Lung (tissue), 11 donors: ENCODE measurements at regions not wholly inside any gene's neighbourhood (a gene's known extent, or its start where the extent isn't known, plus 50 kb on each side); places are given as distances from the start of the nearest gene placed in this dataset.

Source experiments
- ATAC-seq: fragments of 200-7000 bp; cut with Tn5 transposase; one replicate; pipeline ENCODE4 v1.9.1; 2020; ENCODE audit warnings: moderate number of reproducible peaks; ENCODE audit not compliant: insufficient read depth, low FRiP score
- DNase-seq, 3 donors: peaks; one replicate each; pipeline ENCODE4 v3.0.0-alpha.2; 2013 to 2017
- H3K27ac ChIP-seq, 2 donors: one replicate each; pipeline ENCODE4 v1.5.1; 2013; ENCODE audit warnings: mild to moderate bottlenecking in 2 of 2, moderate library complexity in 2 of 2, control low read depth in 1 of 2, inconsistent platforms in 1 of 2, low read depth in 1 of 2, low read length in 1 of 2
- H3K27me3 ChIP-seq, 3 donors: one replicate each; pipeline ENCODE4 v1.5.1; 2013; ENCODE audit warnings: low read length in 2 of 3; ENCODE audit not compliant: control insufficient read depth in 3 of 3, insufficient read depth in 3 of 3
- H3K36me3 ChIP-seq, 4 donors: one replicate each; pipeline ENCODE4 v1.5.1; 2013; ENCODE audit warnings: low read length in 4 of 4, mild to moderate bottlenecking in 1 of 4, moderate library complexity in 1 of 4; ENCODE audit not compliant: control insufficient read depth in 4 of 4, insufficient read depth in 4 of 4
- H3K4me1 ChIP-seq, 5 donors: one replicate each; pipeline ENCODE4 v1.5.1; 2013; ENCODE audit warnings: low read length in 5 of 5, mild to moderate bottlenecking in 2 of 5, moderate library complexity in 1 of 5; ENCODE audit not compliant: control insufficient read depth in 5 of 5, insufficient read depth in 5 of 5
- H3K4me3 ChIP-seq: one replicate; pipeline ENCODE4 v1.5.1; 2013; ENCODE audit warnings: mild to moderate bottlenecking, control low read depth, moderate library complexity
- H3K9ac ChIP-seq, 2 donors: one replicate each; pipeline ENCODE4 v1.5.1; 2013; ENCODE audit warnings: low read length in 2 of 2, control low read depth in 1 of 2; ENCODE audit not compliant: insufficient read depth in 1 of 2
- H3K9me3 ChIP-seq, 4 donors: one replicate each; pipeline ENCODE4 v1.5.1; 2013; ENCODE audit warnings: low read length in 3 of 4, mild to moderate bottlenecking in 1 of 4, moderate library complexity in 1 of 4; ENCODE audit not compliant: control insufficient read depth in 4 of 4, insufficient read depth in 3 of 4
- CTCF ChIP-seq: IDR thresholded peaks from 2 replicates; pipeline ENCODE4 v1.5.1; 2012; ENCODE audit warnings: mild to moderate bottlenecking; ENCODE audit errors: control extremely low read depth, extremely low read depth
- WGBS, 2 donors: extraction: QIAGEN DNeasy Blood & Tissue Kit; methylation state at CpG; one replicate each; pipeline ENCODE4 v1.1.7; 2013; 5-methylcytosine and 5-hydroxymethylcytosine counted together
- donor health status: control.
- donor health status: control.
- donor health status: Bipolar disorder and iron deficiency.
- donor health status: healthy.
- donor health status: DM: yes; HTN: yes; CAD: no.

- ATAC-seq (no peak), DNase-seq (peak in 2 of 3 donors; percentile 0 to 8)
- TF ChIP-seq CTCF, result no peak
- H3K4me3 ChIP-seq, result no peak overlapping the region
- no peaks in the 10 kb centered on the region for H3K27me3 ChIP-seq
- H3K9ac ChIP-seq, result no peak overlapping the region
- no peaks in the 10 kb centered on the region for H3K4me1 ChIP-seq
- H3K36me3 ChIP-seq, result no peaks in the 10 kb centered on the region
- H3K9me3 ChIP-seq, result no peaks in the 10 kb centered on the region
- H3K27ac ChIP-seq, result no peak overlapping the region
Observed at GRCh38 chr3:34920806-34921205, 718.5 kb upstream of the ARPP21 start.

GRCh38 chr3:34924961-34925360 is 714.4 kb upstream of the ARPP21 start:
- TF ChIP-seq CTCF, result no peak
- no peaks in the 10 kb centered on the region for H3K4me1 ChIP-seq
- no peak overlapping the region for H3K4me3 ChIP-seq
- no peak for DNase-seq
- no peak overlapping the region for H3K27ac ChIP-seq
- WGBS, 2 donors, result 84 to 92% methylated on average over 2 of the region's 2 CpGs
- H3K9ac ChIP-seq, result no peak overlapping the region
- no peaks in the 10 kb centered on the region for H3K9me3 ChIP-seq
- ATAC-seq, result no peak
- H3K27me3 ChIP-seq, result no peaks in the 10 kb centered on the region
- H3K36me3 ChIP-seq, result no peaks in the 10 kb centered on the region

GRCh38 chr3:34925851-34926250 is 713.5 kb upstream of the ARPP21 start:
- Histone ChIP-seq H3K4me3 (no peak overlapping the region), H3K4me1 (no peaks in the 10 kb centered on the region), H3K36me3 (no peaks in the 10 kb centered on the region), H3K9me3 (peaks cover 0 to 2% (median 0%) of the 10 kb centered on the region in 4 donors), H3K27me3 (no peaks in the 10 kb centered on the region), H3K27ac (no peak overlapping the region), H3K9ac (no peak overlapping the region)
- DNase-seq (peak in 1 of 3 donors; percentile 16), ATAC-seq (no peak)
- WGBS, 2 donors, result 81 to 92% methylated on average over 1 of the region's 1 CpG
- TF ChIP-seq CTCF, result no peak

GRCh38 chr3:34929036-34929435 is 710.3 kb upstream of the ARPP21 start:
- Histone ChIP-seq H3K27ac (no peak overlapping the region), H3K27me3 (no peaks in the 10 kb centered on the region), H3K9ac (no peak overlapping the region), H3K4me1 (no peaks in the 10 kb centered on the region), H3K4me3 (no peak overlapping the region), H3K9me3 (peaks cover 0 to 7% (median 0%) of the 10 kb centered on the region in 4 donors), H3K36me3 (no peaks in the 10 kb centered on the region)
- DNase-seq, result no peak
- TF ChIP-seq CTCF, result no peak
- no peak for ATAC-seq
